IMR-90 (cell line): ENCODE measurements at regions not wholly inside any gene's neighbourhood (a gene's known extent, or its start where the extent isn't known, plus 50 kb on each side); places are given as distances from the start of the nearest gene placed in this dataset.

Source experiments
- ATAC-seq: fragments of 200-7000 bp; cut with Tn5 transposase; 2 replicates; pipeline ENCODE4 v1.9.1; 2020; ENCODE audit warnings: low read depth, mild to moderate bottlenecking, moderate library complexity
- BruUV-seq: library from RNA; stranded (reverse); fragments of 400-500 nt; replicated peaks from 2 replicates; lab custom pipeline; 2021; lab: Mats Ljungman, UMichigan
- CTCF ChIA-PET: fragments of 300-600 bp; formaldehyde crosslinking; extraction: SDS; loops from one replicate; lab custom pipeline; 2021; ENCODE audit warnings: antibody characterized with exemption; lab: Yijun Ruan, JAX
- POLR2A ChIA-PET: fragments of 300-600 bp; sonication (Branson Sonifier 250); formaldehyde crosslinking; loops from one replicate; lab custom pipeline; 2022; ENCODE audit warnings: antibody characterized with exemption; ENCODE audit not compliant: unreplicated experiment; lab: Charles Lee
- DNase-seq: peaks from one replicate; pipeline ENCODE4 v3.0.0; 2013
- H2AFZ ChIP-seq: replicated peaks from 2 replicates; pipeline ENCODE3; 2013; ENCODE audit warnings: low read length, mild to moderate bottlenecking; ENCODE audit not compliant: poor library complexity
- H2AK5ac ChIP-seq: 2 replicates; pipeline ENCODE4 v1.6.1; 2013; ENCODE audit warnings: low read depth, low read length, inconsistent platforms
- H2AK9ac ChIP-seq: replicated peaks from 2 replicates; pipeline ENCODE3; 2013; ENCODE audit warnings: mild to moderate bottlenecking, low read depth, low read length, moderate library complexity; ENCODE audit not compliant: poor library complexity
- H2BK120ac ChIP-seq: 2 replicates; pipeline ENCODE4 v1.6.1; 2013; ENCODE audit warnings: low read depth, low read length, inconsistent platforms
- H2BK15ac ChIP-seq: 3 replicates; pipeline ENCODE4 v1.6.1; 2013; ENCODE audit warnings: low read depth, low read length, inconsistent platforms
- H2BK20ac ChIP-seq: 2 replicates; pipeline ENCODE4 v1.6.1; 2013; ENCODE audit warnings: low read depth, mild to moderate bottlenecking, inconsistent platforms, low read length, moderate library complexity
- H2BK5ac ChIP-seq: 2 replicates; pipeline ENCODE4 v1.6.1; 2013; ENCODE audit warnings: mild to moderate bottlenecking, low read depth, low read length, inconsistent platforms; ENCODE audit not compliant: poor library complexity, severe bottlenecking
- H3K14ac ChIP-seq: replicated peaks from 2 replicates; pipeline ENCODE4 v1.6.1; 2013; ENCODE audit warnings: low read depth, low read length, inconsistent platforms
- H3K18ac ChIP-seq: 2 replicates; pipeline ENCODE4 v1.6.1; 2013; ENCODE audit warnings: low read depth, low read length, control low read depth
- H3K23ac ChIP-seq: 2 replicates; pipeline ENCODE4 v1.6.1; 2013; ENCODE audit warnings: low read depth, low read length, inconsistent platforms
- H3K27ac ChIP-seq: 2 replicates; pipeline ENCODE4 v1.5.1; 2013; ENCODE audit warnings: mild to moderate bottlenecking, control low read depth, low read length; ENCODE audit not compliant: insufficient read depth
- H3K27me3 ChIP-seq: 2 replicates; pipeline ENCODE4 v1.6.1; 2013; ENCODE audit warnings: low read length; ENCODE audit not compliant: control insufficient read depth, insufficient read depth
- H3K36me3 ChIP-seq: 2 replicates; pipeline ENCODE4 v1.6.1; 2013; ENCODE audit warnings: low read length, mixed read lengths; ENCODE audit not compliant: control insufficient read depth, insufficient read depth
- H3K4ac ChIP-seq: 2 replicates; pipeline ENCODE4 v1.6.1; 2013; ENCODE audit warnings: low read depth, low read length, inconsistent platforms
- H3K4me1 ChIP-seq: 2 replicates; pipeline ENCODE4 v1.6.1; 2013; ENCODE audit warnings: low read length, mixed read lengths; ENCODE audit not compliant: control insufficient read depth, insufficient read depth
- H3K4me2 ChIP-seq: 2 replicates; pipeline ENCODE4 v1.6.1; 2013; ENCODE audit warnings: low read depth, mild to moderate bottlenecking, control low read depth, low read length, moderate library complexity
- H3K4me3 ChIP-seq: 2 replicates; pipeline ENCODE4 v1.5.1; 2013; ENCODE audit warnings: low read depth, mild to moderate bottlenecking, control low read depth, low read length, moderate library complexity; ENCODE audit not compliant: insufficient read depth
- H3K56ac ChIP-seq: 2 replicates; pipeline ENCODE4 v1.6.1; 2013; ENCODE audit warnings: low read length, inconsistent platforms; ENCODE audit not compliant: insufficient read depth; ENCODE audit errors: extremely low read depth
- H3K79me1 ChIP-seq, 2 experiments: 2 replicates each; pipeline ENCODE4 v1.6.1; 2013; ENCODE audit warnings: low read length in 2 of 2, inconsistent platforms in 1 of 2, low read depth in 1 of 2
- H3K9ac ChIP-seq: 2 replicates; pipeline ENCODE4 v1.6.1; 2013; ENCODE audit warnings: low read depth, low read length, control low read depth
- H3K9me1 ChIP-seq: 2 replicates; pipeline ENCODE4 v1.6.1; 2013; ENCODE audit warnings: low read length, inconsistent platforms; ENCODE audit not compliant: insufficient read depth
- H3K9me3 ChIP-seq: 2 replicates; pipeline ENCODE4 v1.6.1; 2013; ENCODE audit warnings: low read length; ENCODE audit not compliant: control insufficient read depth, insufficient read depth
- H4K20me1 ChIP-seq: 2 replicates; pipeline ENCODE4 v1.6.1; 2013; ENCODE audit warnings: low read length, inconsistent platforms; ENCODE audit not compliant: insufficient read depth
- H4K5ac ChIP-seq: 2 replicates; pipeline ENCODE4 v1.6.1; 2013; ENCODE audit warnings: mild to moderate bottlenecking, low read depth, low read length, control low read depth
- H4K8ac ChIP-seq, 2 experiments: 2 replicates each; pipeline ENCODE4 v1.6.1; 2013; ENCODE audit warnings: low read depth in 2 of 2, low read length in 2 of 2, control low read depth in 1 of 2, inconsistent platforms in 1 of 2
- H4K91ac ChIP-seq: 2 replicates; pipeline ENCODE4 v1.6.1; 2013; ENCODE audit warnings: low read depth, low read length, inconsistent platforms; ENCODE audit not compliant: insufficient read depth
- BHLHE40 ChIP-seq: fragments of 150-350 bp; IDR thresholded peaks from 2 replicates; pipeline ENCODE4 v1.6.1; 2016; ENCODE audit warnings: mild to moderate bottlenecking, low read depth, low read length
- CEBPB ChIP-seq: IDR thresholded peaks from 2 replicates; pipeline ENCODE4 v1.6.1; 2012; ENCODE audit warnings: low read depth, low read length, improper control_type of control experiment
- CHD1 ChIP-seq: IDR thresholded peaks from 2 replicates; pipeline ENCODE4 v1.6.1; 2012; ENCODE audit warnings: low read depth, low read length, improper control_type of control experiment
- FOS ChIP-seq: fragments of 150-350 bp; IDR thresholded peaks from 2 replicates; pipeline ENCODE4 v1.6.1; 2016; ENCODE audit warnings: low read depth, low read length
- MAFK ChIP-seq: IDR thresholded peaks from 2 replicates; pipeline ENCODE4 v1.6.1; 2012; ENCODE audit warnings: low read depth, low read length, improper control_type of control experiment
- MXI1 ChIP-seq: IDR thresholded peaks from 2 replicates; pipeline ENCODE4 v1.6.1; 2012; ENCODE audit warnings: low read depth, mild to moderate bottlenecking, low read length, moderate library complexity, borderline replicate concordance
- NFE2L2 ChIP-seq: fragments of 150-350 bp; IDR thresholded peaks from 2 replicates; pipeline ENCODE4 v1.6.1; 2016; ENCODE audit warnings: low read depth, mild to moderate bottlenecking, low read length
- RAD21 ChIP-seq: IDR thresholded peaks from 2 replicates; pipeline ENCODE4 v1.6.1; 2012; ENCODE audit warnings: low read length, improper control_type of control experiment
- RCOR1 ChIP-seq: IDR thresholded peaks from 2 replicates; pipeline ENCODE4 v1.6.1; 2012; ENCODE audit warnings: mild to moderate bottlenecking, low read length, improper control_type of control experiment; ENCODE audit not compliant: insufficient replicate concordance
- WGBS, 2 experiments: methylation state at CpG; one replicate each; pipeline versions ENCODE4 v1.1.5 to v1.1.7; 2013; ENCODE audit warnings: missing lambda C conversion rate in 2 of 2; ENCODE audit not compliant: insufficient read length in 1 of 2; ENCODE audit errors: extremely low coverage in 2 of 2; 5-methylcytosine and 5-hydroxymethylcytosine counted together
- dilution Hi-C: fragments of 300-500 bp; cut with HindIII; formaldehyde crosslinking; loops from one replicate; pipeline ENCODE4 v1.14.3; 2018; ENCODE audit warnings: low sequenced_read_pairs; ENCODE audit not compliant: unreplicated experiment
- in situ Hi-C: fragments of 300-500 bp; cut with MboI; formaldehyde crosslinking; loops from 3 replicates; pipeline ENCODE4 v1.14.3; 2019; ENCODE audit warnings: low sequenced_read_pairs, inconsistent platforms, mixed read lengths
- intact Hi-C: fragments of 100-400 bp; cut with micrococcal nuclease; formaldehyde crosslinking; loops from 2 replicates; pipeline ENCODE4 v1.10.0; 2022
- TF ChIP-seq, protein P1 (sequence below): fragments of 150-350 bp; IDR thresholded peaks from 2 replicates; pipeline ENCODE4 v1.6.1; 2016; ENCODE audit warnings: low read depth, mild to moderate bottlenecking, low read length, moderate library complexity, borderline replicate concordance

DNA sequence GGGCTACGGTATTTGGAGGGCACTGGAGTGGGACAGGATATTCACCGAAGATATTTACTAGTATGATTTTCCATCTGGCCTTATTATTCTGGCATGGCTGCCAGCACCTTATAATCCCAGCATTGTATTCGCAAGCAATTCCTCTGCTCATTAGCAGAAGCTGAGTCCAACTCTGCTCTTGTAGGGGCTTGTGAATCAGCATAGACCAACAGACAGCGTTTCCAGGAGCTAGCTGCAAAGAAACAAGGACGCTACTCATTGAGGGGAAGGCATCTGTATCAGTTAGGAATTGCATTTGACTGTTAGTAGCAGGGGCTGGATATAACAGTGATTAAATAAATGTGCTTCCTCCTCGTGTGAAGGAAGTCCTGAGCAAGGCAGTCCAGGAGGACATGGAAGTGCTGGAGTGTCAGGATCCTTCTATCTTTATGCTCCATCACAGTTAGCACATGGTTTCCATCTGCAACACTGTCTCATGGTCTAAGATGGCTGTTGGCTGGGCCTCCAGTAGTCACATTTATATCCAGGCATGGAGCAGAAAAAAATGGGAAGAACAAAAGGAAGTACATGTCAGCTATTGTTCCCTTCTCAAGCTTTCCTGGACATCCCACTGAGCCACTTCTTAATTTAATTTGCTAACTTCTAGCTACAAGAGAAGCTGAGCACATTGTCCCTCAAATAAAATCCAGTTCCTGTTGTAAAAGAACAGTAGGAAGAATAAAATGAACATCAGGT is 214.1 kb downstream of the C1D start (continued):
- no peak for TF ChIP-seq FOS

DNA sequence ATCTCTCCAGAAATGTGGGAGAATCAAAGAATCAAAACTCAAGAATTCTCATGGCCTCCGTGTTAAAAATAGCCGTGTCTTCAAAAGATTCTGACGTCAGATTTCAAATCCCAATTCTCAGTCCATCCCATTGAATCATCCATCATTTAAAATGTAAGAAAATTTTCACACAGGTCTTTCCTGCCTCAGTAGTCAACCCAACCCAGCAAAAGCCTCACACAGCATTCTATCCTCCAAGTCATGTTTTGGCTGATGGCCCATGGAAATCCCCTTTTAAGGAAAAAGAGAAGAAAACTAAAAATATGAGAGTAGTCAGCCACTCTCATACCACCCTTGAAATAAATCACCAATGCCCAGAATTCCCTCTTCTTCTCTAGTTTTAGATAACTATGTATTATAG is 211.8 kb downstream of the C1D start:
- no peaks in the 10 kb centered on the region for H3K79me1 ChIP-seq
- no peak overlapping the region for H3K27ac ChIP-seq
- H4K5ac ChIP-seq: no peak overlapping the region
- H2AK5ac ChIP-seq: no peak overlapping the region
- no peaks in the 10 kb centered on the region for H3K9me3 ChIP-seq
- H4K20me1 ChIP-seq: no peaks in the 10 kb centered on the region
- no peaks in the 10 kb centered on the region; the same call in 1 of the 2 replicates for H3K27me3 ChIP-seq
- intact Hi-C loops (no loop called here), dilution Hi-C loops (no loop called here), in situ Hi-C loops (no loop called here)
- DNase-seq: peak; percentile 39
- H3K23ac ChIP-seq: no peak overlapping the region
- CTCF ChIA-PET: no interaction called here
- H3K9me1 ChIP-seq: peaks cover 5% of the 10 kb centered on the region; the same call in 1 of the 2 replicates
- TF ChIP-seq MAFK (no peak), RAD21 (no peak), BHLHE40 (no peak), NFE2L2 (no peak), CEBPB (no peak), RCOR1 (no peak), MXI1 (no peak), CHD1 (no peak)
- TF ChIP-seq, protein P1, sequence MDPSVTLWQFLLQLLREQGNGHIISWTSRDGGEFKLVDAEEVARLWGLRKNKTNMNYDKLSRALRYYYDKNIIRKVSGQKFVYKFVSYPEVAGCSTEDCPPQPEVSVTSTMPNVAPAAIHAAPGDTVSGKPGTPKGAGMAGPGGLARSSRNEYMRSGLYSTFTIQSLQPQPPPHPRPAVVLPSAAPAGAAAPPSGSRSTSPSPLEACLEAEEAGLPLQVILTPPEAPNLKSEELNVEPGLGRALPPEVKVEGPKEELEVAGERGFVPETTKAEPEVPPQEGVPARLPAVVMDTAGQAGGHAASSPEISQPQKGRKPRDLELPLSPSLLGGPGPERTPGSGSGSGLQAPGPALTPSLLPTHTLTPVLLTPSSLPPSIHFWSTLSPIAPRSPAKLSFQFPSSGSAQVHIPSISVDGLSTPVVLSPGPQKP: no peak
- H2AFZ ChIP-seq: no peak overlapping the region
- no peak overlapping the region for H3K4ac ChIP-seq
- no peak for ATAC-seq
- no peak overlapping the region for H2BK15ac ChIP-seq
- H3K56ac ChIP-seq: no peak overlapping the region
- H3K14ac ChIP-seq: no peak overlapping the region
- BruUV-seq: no TSS peak
- H4K8ac ChIP-seq: no peak overlapping the region
- no peak overlapping the region for H2BK20ac ChIP-seq
- no peak overlapping the region for H3K4me3 ChIP-seq
- H3K18ac ChIP-seq: no peak overlapping the region
- no peak overlapping the region for H3K4me2 ChIP-seq
- no peak overlapping the region for H2BK120ac ChIP-seq
- peaks cover 1% of the 10 kb centered on the region; the same call in 1 of the 2 replicates for H3K4me1 ChIP-seq
- H4K91ac ChIP-seq: no peak overlapping the region
- no peaks in the 10 kb centered on the region for H3K36me3 ChIP-seq
- H2BK5ac ChIP-seq: no peak overlapping the region
- no peak overlapping the region for H3K9ac ChIP-seq
- WGBS, 2 experiments: 100% methylated on average over 3 of the region's 3 CpGs; no CpG with 5 or more reads in 1 of the 2 experiments
- H2AK9ac ChIP-seq: no peak overlapping the region
- POLR2A ChIA-PET: no interaction called here
